SK-N-MC (cell line): ENCODE measurements at regions not wholly inside any gene's neighbourhood (a gene's known extent, or its start where the extent isn't known, plus 50 kb on each side); places are given as distances from the start of the nearest gene placed in this dataset.

Source experiments
- DNase-seq: peaks from one replicate; pipeline ENCODE4 v3.0.0-alpha.2; 2011; ENCODE audit warnings: low read depth, low spot score
- H3K27ac ChIP-seq: fragments of 200-600 bp; sonication (generic); 2 replicates; pipeline ENCODE4 v1.5.1; 2016; ENCODE audit warnings: mixed run types
- H3K36me3 ChIP-seq: fragments of 200-600 bp; sonication (generic); 2 replicates; pipeline ENCODE4 v1.6.1; 2017; ENCODE audit warnings: antibody characterized with exemption, low read length, mixed read lengths; ENCODE audit not compliant: insufficient read depth
- H3K4me3 ChIP-seq: fragments of 200-600 bp; sonication (generic); 2 replicates; pipeline ENCODE4 v1.5.1; 2016
- H3K9ac ChIP-seq: fragments of 200-600 bp; sonication (generic); 2 replicates; pipeline ENCODE4 v1.8.0; 2017; ENCODE audit warnings: mixed run types, mixed read lengths; ENCODE audit not compliant: insufficient read length
- H3K9me3 ChIP-seq: fragments of 200-600 bp; sonication (generic); 2 replicates; pipeline ENCODE4 v1.6.1; 2017; ENCODE audit warnings: low read depth, mild to moderate bottlenecking, antibody characterized with exemption, low read length, moderate library complexity, mixed read lengths
- EZH2 ChIP-seq: fragments of 200-600 bp; sonication (generic); IDR thresholded peaks from one replicate; pipeline ENCODE4 v1.6.1; 2017; ENCODE audit warnings: antibody characterized with exemption
- FOXP2 ChIP-seq: optimal IDR thresholded peaks from 2 replicates; pipeline ENCODE3; 2011; ENCODE audit warnings: mild to moderate bottlenecking, moderate library complexity; ENCODE audit not compliant: insufficient read depth; ENCODE audit errors: extremely low read length, control extremely low read depth
- POLR2AphosphoS5 ChIP-seq: IDR thresholded peaks from 2 replicates; pipeline ENCODE4 v1.6.1; 2012; ENCODE audit warnings: mild to moderate bottlenecking, low read depth, low read length, borderline replicate concordance

GRCh38 chr3:1576047-1576446 is 483.2 kb downstream of the CNTN6 start:
- no peak for DNase-seq
- Histone ChIP-seq H3K9ac (no peak overlapping the region), H3K4me3 (no peak overlapping the region), H3K36me3 (no peaks in the 10 kb centered on the region), H3K9me3 (no peaks in the 10 kb centered on the region), H3K27ac (no peak overlapping the region)
- TF ChIP-seq FOXP2 (no peak), POLR2AphosphoS5 (no peak), EZH2 (no peak)

- DNase-seq, result no peak
- Histone ChIP-seq H3K4me3 (peak overlapping the region; percentile 38; the same call in 1 of the 2 replicates), H3K36me3 (no peaks in the 10 kb centered on the region), H3K27ac (peak overlapping the region; percentile 25; the same call in 1 of the 2 replicates), H3K9me3 (no peaks in the 10 kb centered on the region), H3K9ac (peak overlapping the region; percentile 26)
- TF ChIP-seq POLR2AphosphoS5, result no peak
- no peak for TF ChIP-seq FOXP2
- no peak for TF ChIP-seq EZH2
These were observed 485.4 kb downstream of the CNTN6 start for GRCh38 chr3:1578124-1578806.

- no peak for DNase-seq
- no peak overlapping the region for H3K9ac ChIP-seq
- no peaks in the 10 kb centered on the region for H3K9me3 ChIP-seq
These were observed 490.2 kb downstream of the CNTN6 start for GRCh38 chr3:1583044-1583443.

GRCh38 chr3:1587426-1587825 is 494.6 kb downstream of the CNTN6 start:
- DNase-seq, result no peak
- H3K9ac ChIP-seq, result no peak overlapping the region
- no peak overlapping the region for H3K4me3 ChIP-seq
- no peaks in the 10 kb centered on the region for H3K36me3 ChIP-seq
- no peak overlapping the region for H3K27ac ChIP-seq
- H3K9me3 ChIP-seq, result no peaks in the 10 kb centered on the region
- TF ChIP-seq EZH2, result no peak
- TF ChIP-seq FOXP2, result no peak
- no peak for TF ChIP-seq POLR2AphosphoS5

More at GRCh38 chr3:1583044-1583443, 490.2 kb downstream of the CNTN6 start:
- Histone ChIP-seq H3K4me3 (no peak overlapping the region), H3K27ac (no peak overlapping the region), H3K36me3 (no peaks in the 10 kb centered on the region)
- no peak for TF ChIP-seq EZH2
- TF ChIP-seq POLR2AphosphoS5, result no peak
- TF ChIP-seq FOXP2, result no peak

- Histone ChIP-seq H3K9ac (no peak overlapping the region), H3K4me3 (no peak overlapping the region), H3K27ac (no peak overlapping the region), H3K36me3 (no peaks in the 10 kb centered on the region), H3K9me3 (no peaks in the 10 kb centered on the region)
- DNase-seq, result no peak
- TF ChIP-seq EZH2 (no peak), POLR2AphosphoS5 (no peak)
These were observed 498.7 kb downstream of the CNTN6 start for GRCh38 chr3:1591327-1592028.

GRCh38 chr3:1594940-1595339 is 502.1 kb downstream of the CNTN6 start:
- Histone ChIP-seq H3K36me3 (no peaks in the 10 kb centered on the region), H3K9ac (no peak overlapping the region), H3K9me3 (no peaks in the 10 kb centered on the region), H3K4me3 (no peak overlapping the region), H3K27ac (no peak overlapping the region)
- TF ChIP-seq POLR2AphosphoS5 (no peak), FOXP2 (no peak), EZH2 (no peak)
- no peak for DNase-seq

- no peaks in the 10 kb centered on the region for H3K9me3 ChIP-seq
- no peak overlapping the region for H3K9ac ChIP-seq
- no peak overlapping the region for H3K27ac ChIP-seq
- TF ChIP-seq POLR2AphosphoS5, result no peak
- H3K36me3 ChIP-seq, result no peaks in the 10 kb centered on the region
- no peak for DNase-seq
- no peak overlapping the region for H3K4me3 ChIP-seq
These were observed 498.5 kb upstream of the CNTN4 start for GRCh38 chr3:1600206-1600605.

GRCh38 chr3:1600700-1601418 is 497.8 kb upstream of the CNTN4 start:
- Histone ChIP-seq H3K9me3 (no peaks in the 10 kb centered on the region), H3K36me3 (no peaks in the 10 kb centered on the region), H3K27ac (no peak overlapping the region), H3K4me3 (no peak overlapping the region), H3K9ac (no peak overlapping the region)
- no peak for TF ChIP-seq POLR2AphosphoS5
- no peak for TF ChIP-seq FOXP2
- no peak for TF ChIP-seq EZH2
- DNase-seq, result no peak
